ENCODE measurements at regions not wholly inside any gene's neighbourhood (a gene's known extent, or its start where the extent isn't known, plus 50 kb on each side); places are given as distances from the start of the nearest gene placed in this dataset.

DNA sequence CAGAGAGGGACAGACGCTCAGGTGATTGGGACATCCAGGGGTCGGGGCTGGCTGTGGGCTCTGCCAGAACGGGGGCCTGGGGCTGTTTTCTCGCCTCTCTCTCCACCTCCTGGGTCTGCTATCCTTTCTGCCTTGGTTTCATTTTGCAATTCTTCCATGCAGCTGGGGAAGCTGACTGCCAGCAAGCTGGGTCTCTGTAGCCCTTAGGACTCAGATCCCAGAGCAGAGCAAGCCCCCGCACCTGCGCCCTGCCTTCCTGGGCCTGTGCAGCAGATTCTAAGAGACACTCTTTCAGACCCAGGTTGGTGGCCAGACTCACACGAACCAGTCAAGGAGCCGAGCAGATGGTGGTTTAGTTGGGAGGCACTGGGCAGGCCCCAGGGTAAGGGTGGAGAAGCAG, 59.1 kb upstream of the GRPEL1 start:
- Histone ChIP-seq H3K9ac (ENCODE audit: low read length) (no peak overlapping the region), H3K27ac (ENCODE audit: low read length in 2 of 2) (no peak overlapping the region), H3K36me3 (replicated peaks in 1 of 2; ENCODE audit: control extremely low read depth in 1 of 2, control insufficient read depth in 1 of 2, extremely low read depth in 1 of 2, insufficient read depth in 2 of 2, low read length in 1 of 2) (no peaks in the 10 kb centered on the region), H3K27me3 (replicated peaks in 1 of 4; ENCODE audit: control extremely low read depth in 1 of 4, control insufficient read depth in 3 of 4, insufficient read depth in 4 of 4, low read length in 3 of 4) (peaks cover 0 to under 1% (median 0%) of the 10 kb centered on the region in 4 experiments), H3K4me3 (ENCODE audit: control extremely low read depth in 1 of 5, extremely low read depth in 1 of 5, insufficient read depth in 1 of 5, low read depth in 2 of 5, low read length in 4 of 5) (no peak overlapping the region), H3K79me2 (ENCODE audit: control insufficient read depth, insufficient read depth, low read length) (no peaks in the 10 kb centered on the region), H2AFZ (ENCODE audit: insufficient read depth, low read depth, low read length, poor library complexity, severe bottlenecking) (no peak overlapping the region), H4K20me1 (ENCODE audit: control insufficient read depth, insufficient read depth, low read length, poor library complexity, severe bottlenecking) (no peaks in the 10 kb centered on the region), H3K4me1 (ENCODE audit: control insufficient read depth in 2 of 2, insufficient read depth in 2 of 2, low read length in 2 of 2) (no peaks in the 10 kb centered on the region), H3K4me2 (replicated peaks; ENCODE audit: low read depth, low read length, poor library complexity, severe bottlenecking) (no peak overlapping the region), H3K9me3 (ENCODE audit: control extremely low read depth in 1 of 3, control insufficient read depth in 2 of 3, insufficient read depth in 1 of 3, low read length in 2 of 3) (peaks cover 0 to 5% (median 0%) of the 10 kb centered on the region in 3 donors)
- ATAC-seq (ENCODE audit: low read depth), result no peak
- POLR2A ChIA-PET, result no interaction called here
- 82% methylated on average over 8 of the region's 8 CpGs for WGBS (ENCODE audit: insufficient coverage)
- Mint-ChIP-seq H3K27me3 (peaks cover 6% of the 10 kb centered on the region), H3K4me3 (no peak overlapping the region), H3K4me1 (no peaks in the 10 kb centered on the region), H3K27ac (no peak overlapping the region), H3K9me3 (ENCODE audit: insufficient read depth) (no peaks in the 10 kb centered on the region)
- TF ChIP-seq EZH2 (IDR thresholded peaks at IDR 0.05; ENCODE audit: borderline replicate concordance, insufficient read depth, low read depth, low read length, poor library complexity, severe bottlenecking), result no peak
- TF ChIP-seq, protein P1, sequence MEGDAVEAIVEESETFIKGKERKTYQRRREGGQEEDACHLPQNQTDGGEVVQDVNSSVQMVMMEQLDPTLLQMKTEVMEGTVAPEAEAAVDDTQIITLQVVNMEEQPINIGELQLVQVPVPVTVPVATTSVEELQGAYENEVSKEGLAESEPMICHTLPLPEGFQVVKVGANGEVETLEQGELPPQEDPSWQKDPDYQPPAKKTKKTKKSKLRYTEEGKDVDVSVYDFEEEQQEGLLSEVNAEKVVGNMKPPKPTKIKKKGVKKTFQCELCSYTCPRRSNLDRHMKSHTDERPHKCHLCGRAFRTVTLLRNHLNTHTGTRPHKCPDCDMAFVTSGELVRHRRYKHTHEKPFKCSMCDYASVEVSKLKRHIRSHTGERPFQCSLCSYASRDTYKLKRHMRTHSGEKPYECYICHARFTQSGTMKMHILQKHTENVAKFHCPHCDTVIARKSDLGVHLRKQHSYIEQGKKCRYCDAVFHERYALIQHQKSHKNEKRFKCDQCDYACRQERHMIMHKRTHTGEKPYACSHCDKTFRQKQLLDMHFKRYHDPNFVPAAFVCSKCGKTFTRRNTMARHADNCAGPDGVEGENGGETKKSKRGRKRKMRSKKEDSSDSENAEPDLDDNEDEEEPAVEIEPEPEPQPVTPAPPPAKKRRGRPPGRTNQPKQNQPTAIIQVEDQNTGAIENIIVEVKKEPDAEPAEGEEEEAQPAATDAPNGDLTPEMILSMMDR (IDR thresholded peaks at IDR 0.05), result no peak
- CTCF ChIA-PET, result no interaction called here
- intact Hi-C loops (cut with micrococcal nuclease), result no loop called here
- DNase-seq, result no peak

DNA sequence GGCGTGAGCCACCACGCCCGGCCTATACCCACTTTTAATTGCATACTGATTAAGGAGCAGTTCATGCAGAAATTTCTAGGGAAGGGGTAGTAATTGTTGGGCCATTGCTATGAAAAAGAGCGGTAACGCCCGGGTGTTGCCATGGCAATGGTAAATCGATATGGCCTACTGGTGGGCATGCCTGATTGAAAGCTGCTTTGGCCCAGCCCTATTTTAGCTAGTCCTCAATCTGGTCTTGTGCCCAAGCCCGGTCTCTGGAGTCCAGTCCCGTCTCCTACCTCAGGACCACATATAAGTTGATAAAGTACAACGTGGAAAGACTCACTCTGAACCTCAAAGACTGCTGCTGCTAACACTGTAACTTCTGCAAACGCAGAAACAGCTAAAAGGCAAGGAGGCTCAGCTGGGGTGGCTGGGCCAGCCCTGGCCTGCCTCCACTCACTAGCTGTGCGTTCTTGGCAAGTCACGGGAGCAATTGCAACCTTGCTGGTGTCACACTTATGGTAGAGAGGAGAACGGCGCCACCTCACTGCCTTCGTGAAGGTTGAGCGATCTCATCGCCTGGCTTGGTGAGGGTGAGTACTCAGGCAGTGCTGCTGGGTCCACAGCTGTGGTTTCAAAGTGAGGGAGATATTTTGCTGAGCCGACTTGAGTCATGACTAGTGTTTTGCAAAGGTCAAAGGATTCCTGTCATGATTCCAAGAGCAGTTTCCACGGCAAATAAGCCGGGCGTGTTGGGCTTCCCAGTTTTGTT, 57.0 kb upstream of the GRPEL1 start:
- 62% methylated on average over 18 of the region's 22 CpGs for WGBS (ENCODE audit: insufficient coverage)
- Histone ChIP-seq H3K4me2 (replicated peaks; ENCODE audit: low read depth, low read length, poor library complexity, severe bottlenecking) (no peak overlapping the region), H2AFZ (ENCODE audit: insufficient read depth, low read depth, low read length, poor library complexity, severe bottlenecking) (no peak overlapping the region), H3K4me1 (ENCODE audit: control insufficient read depth in 2 of 2, insufficient read depth in 2 of 2, low read length in 2 of 2) (no peaks in the 10 kb centered on the region), H3K9ac (ENCODE audit: low read length) (no peak overlapping the region), H3K9me3 (ENCODE audit: control extremely low read depth in 1 of 3, control insufficient read depth in 2 of 3, insufficient read depth in 1 of 3, low read length in 2 of 3) (peaks cover 0 to 8% (median 0%) of the 10 kb centered on the region in 3 donors), H3K27me3 (replicated peaks in 1 of 4; ENCODE audit: control extremely low read depth in 1 of 4, control insufficient read depth in 3 of 4, insufficient read depth in 4 of 4, low read length in 3 of 4) (peaks cover 0 to 2% (median 0%) of the 10 kb centered on the region in 4 experiments), H4K20me1 (ENCODE audit: control insufficient read depth, insufficient read depth, low read length, poor library complexity, severe bottlenecking) (no peaks in the 10 kb centered on the region), H3K79me2 (ENCODE audit: control insufficient read depth, insufficient read depth, low read length) (no peaks in the 10 kb centered on the region), H3K36me3 (replicated peaks in 1 of 2; ENCODE audit: control extremely low read depth in 1 of 2, control insufficient read depth in 1 of 2, extremely low read depth in 1 of 2, insufficient read depth in 2 of 2, low read length in 1 of 2) (no peaks in the 10 kb centered on the region), H3K4me3 (ENCODE audit: control extremely low read depth in 1 of 5, extremely low read depth in 1 of 5, insufficient read depth in 1 of 5, low read depth in 2 of 5, low read length in 4 of 5) (no peak overlapping the region), H3K27ac (ENCODE audit: low read length in 2 of 2) (no peak overlapping the region)
- H3K27me3 Mint-ChIP-seq, result peaks cover 6% of the 10 kb centered on the region
- H3K27ac Mint-ChIP-seq, result no peak overlapping the region
- H3K4me3 Mint-ChIP-seq, result no peak overlapping the region
- H3K9me3 Mint-ChIP-seq (ENCODE audit: insufficient read depth), result no peaks in the 10 kb centered on the region
- TF ChIP-seq, protein P1 (IDR thresholded peaks at IDR 0.05), result no peak
- no peak for TF ChIP-seq EZH2 (IDR thresholded peaks at IDR 0.05; ENCODE audit: borderline replicate concordance, insufficient read depth, low read depth, low read length, poor library complexity, severe bottlenecking)
- ChIA-PET CTCF (no interaction called here), POLR2A (no interaction called here)
- H3K4me1 Mint-ChIP-seq, result no peaks in the 10 kb centered on the region
- no peak for ATAC-seq (ENCODE audit: low read depth)
- no peak for DNase-seq
- intact Hi-C loops (cut with micrococcal nuclease), result no loop called here
